Ascending aorta (tissue), 2 donors: ENCODE measurements at regions not wholly inside any gene's neighbourhood (a gene's known extent, or its start where the extent isn't known, plus 50 kb on each side); places are given as distances from the start of the nearest gene placed in this dataset.

Experiments
- DNase-seq, 2 donors: peaks; one replicate each; pipeline ENCODE4 v3.0.0-alpha.2; 2019; ENCODE audit warnings: low spot score in 2 of 2
- H3K27ac ChIP-seq, 2 donors: fragments of 200-600 bp; sonication (generic); one replicate each; pipeline ENCODE4 v1.5.1; 2016 to 2017; ENCODE audit warnings: mild to moderate bottlenecking in 1 of 2
- H3K27me3 ChIP-seq: fragments of 200-600 bp; sonication (generic); one replicate; pipeline ENCODE4 v1.5.1; 2017
- H3K36me3 ChIP-seq, 2 donors: fragments of 200-600 bp; sonication (generic); one replicate each; pipeline ENCODE4 v1.5.1; 2016
- H3K4me1 ChIP-seq, 2 donors: fragments of 200-600 bp; sonication (generic); one replicate each; pipeline ENCODE4 v1.5.1; 2016 to 2017; ENCODE audit warnings: mild to moderate bottlenecking in 1 of 2
- H3K4me3 ChIP-seq, 2 donors: fragments of 200-600 bp; sonication (generic); one replicate each; pipeline ENCODE4 v1.5.1; 2016 to 2017; ENCODE audit warnings: mild to moderate bottlenecking in 1 of 2
- H3K9me3 ChIP-seq, 2 donors: fragments of 200-600 bp; sonication (generic); one replicate each; pipeline ENCODE4 v1.5.1; 2016
- intact Hi-C: fragments of 100-400 bp; cut with DNase I; formaldehyde crosslinking; loops from one replicate; pipeline ENCODE4 v1.15.1; 2023
- TF ChIP-seq, protein P1 (sequence below), 3 experiments: fragments of 200-600 bp in 2 of 3; fragments of 450-650 bp in 1 of 3; sonication (generic) in 2 of 3; IDR thresholded peaks; one replicate each; pipeline ENCODE4 v1.5.1; 2016 to 2019; ENCODE audit warnings: antibody characterized with exemption in 3 of 3, mild to moderate bottlenecking in 1 of 3, moderate library complexity in 1 of 3

DNA sequence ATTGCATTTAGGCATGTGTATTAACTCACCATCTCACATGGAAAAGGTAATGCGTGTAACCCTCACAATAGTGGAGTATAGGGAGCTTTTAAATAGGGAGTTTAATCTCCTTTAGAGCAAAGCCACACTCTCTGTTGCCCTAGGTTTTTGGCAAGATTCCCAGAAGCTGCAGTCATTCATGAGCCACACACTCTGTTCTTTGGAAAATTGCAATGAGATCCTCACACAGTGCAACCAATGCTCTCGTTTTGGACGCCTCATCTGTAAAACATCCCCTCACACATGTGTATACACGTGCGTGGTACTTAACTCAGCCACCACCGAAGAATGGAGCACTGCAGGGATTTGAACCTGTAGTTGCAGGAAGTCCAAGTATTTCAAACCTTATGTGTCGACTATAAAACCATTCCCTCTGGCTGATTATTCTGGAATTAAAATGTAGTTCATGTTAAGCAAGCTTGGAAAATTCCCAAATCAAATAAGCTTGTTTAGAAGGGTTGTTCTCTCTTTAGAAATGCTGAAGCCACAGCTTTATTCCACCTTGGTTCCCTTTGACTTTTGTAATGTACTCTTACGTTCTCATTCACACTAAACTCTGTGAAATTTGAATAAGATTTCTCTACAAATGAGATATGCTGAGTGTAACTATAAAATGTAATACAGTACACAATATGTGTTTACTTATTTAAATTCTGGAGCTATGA, 489.8 kb upstream of the MANEA start:
- intact Hi-C loops, result no loop called here

DNA sequence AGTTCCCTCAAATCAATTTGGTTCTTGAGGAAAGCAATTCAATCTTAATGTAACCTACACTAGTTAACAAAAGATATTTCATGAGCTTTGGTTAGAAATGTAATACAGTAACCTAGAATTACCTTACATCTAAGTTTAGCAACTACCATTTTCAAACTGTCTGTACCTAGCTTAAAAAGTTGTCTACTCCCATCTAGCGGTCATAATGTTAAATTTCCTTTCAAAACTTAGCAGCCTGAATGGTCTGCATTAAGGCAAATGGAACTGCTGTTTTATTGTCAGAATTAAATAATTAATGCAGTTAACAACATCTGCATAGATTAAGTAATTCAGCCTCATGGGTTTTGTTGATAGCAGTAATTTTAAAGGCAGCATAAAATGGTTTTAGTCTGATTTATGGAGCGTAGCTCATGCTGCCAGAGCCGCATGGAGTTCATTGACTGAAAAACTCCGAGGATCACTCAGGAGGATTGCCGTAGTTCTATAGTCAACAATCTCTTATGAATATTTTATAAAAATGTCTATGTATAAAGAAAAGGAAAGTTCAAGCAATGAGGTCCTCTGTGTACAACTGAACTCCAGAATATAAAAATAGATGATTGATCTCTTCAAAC, 485.4 kb upstream of the MANEA start:
- intact Hi-C loops, result no loop called here
- Histone ChIP-seq H3K4me3 (peak overlapping the region in 1 of 2 donors; percentile 17), H3K4me1 (no peaks in the 10 kb centered on the region), H3K27me3 (no peaks in the 10 kb centered on the region), H3K36me3 (no peaks in the 10 kb centered on the region), H3K9me3 (no peaks in the 10 kb centered on the region), H3K27ac (no peak overlapping the region)
- TF ChIP-seq, protein P1, sequence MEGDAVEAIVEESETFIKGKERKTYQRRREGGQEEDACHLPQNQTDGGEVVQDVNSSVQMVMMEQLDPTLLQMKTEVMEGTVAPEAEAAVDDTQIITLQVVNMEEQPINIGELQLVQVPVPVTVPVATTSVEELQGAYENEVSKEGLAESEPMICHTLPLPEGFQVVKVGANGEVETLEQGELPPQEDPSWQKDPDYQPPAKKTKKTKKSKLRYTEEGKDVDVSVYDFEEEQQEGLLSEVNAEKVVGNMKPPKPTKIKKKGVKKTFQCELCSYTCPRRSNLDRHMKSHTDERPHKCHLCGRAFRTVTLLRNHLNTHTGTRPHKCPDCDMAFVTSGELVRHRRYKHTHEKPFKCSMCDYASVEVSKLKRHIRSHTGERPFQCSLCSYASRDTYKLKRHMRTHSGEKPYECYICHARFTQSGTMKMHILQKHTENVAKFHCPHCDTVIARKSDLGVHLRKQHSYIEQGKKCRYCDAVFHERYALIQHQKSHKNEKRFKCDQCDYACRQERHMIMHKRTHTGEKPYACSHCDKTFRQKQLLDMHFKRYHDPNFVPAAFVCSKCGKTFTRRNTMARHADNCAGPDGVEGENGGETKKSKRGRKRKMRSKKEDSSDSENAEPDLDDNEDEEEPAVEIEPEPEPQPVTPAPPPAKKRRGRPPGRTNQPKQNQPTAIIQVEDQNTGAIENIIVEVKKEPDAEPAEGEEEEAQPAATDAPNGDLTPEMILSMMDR (IDR thresholded peaks at IDR 0.05), result peak in 2 of 3 experiments; percentile 25 to 26
- DNase-seq, result no peak

More for the DNA sequence above, 489.8 kb upstream of the MANEA start:
- Histone ChIP-seq H3K36me3 (no peaks in the 10 kb centered on the region), H3K4me1 (no peaks in the 10 kb centered on the region), H3K4me3 (no peak overlapping the region), H3K27me3 (no peaks in the 10 kb centered on the region), H3K27ac (no peak overlapping the region), H3K9me3 (no peaks in the 10 kb centered on the region)
- DNase-seq, result no peak
- TF ChIP-seq, protein P1 (IDR thresholded peaks at IDR 0.05), result no peak

DNA sequence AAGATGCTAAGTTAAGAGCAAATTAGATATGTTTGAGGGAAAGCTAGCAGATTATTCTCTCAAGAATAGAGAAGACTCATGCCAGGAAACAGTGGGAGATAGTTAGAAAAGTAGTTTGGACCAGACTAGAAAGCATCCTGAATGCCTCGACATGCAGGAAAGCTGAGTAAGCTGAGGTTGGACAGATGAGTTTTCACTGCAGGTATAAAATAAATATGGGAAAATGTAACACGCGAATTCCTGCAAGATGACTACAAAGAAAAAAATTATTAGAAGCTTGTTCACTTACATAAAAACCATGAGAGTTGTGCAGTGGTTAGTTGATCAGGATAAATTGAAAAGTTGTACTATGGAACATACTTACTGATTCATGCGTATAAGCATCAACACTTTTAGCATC, 484.2 kb upstream of the MANEA start:
- Histone ChIP-seq H3K4me1 (no peaks in the 10 kb centered on the region), H3K27ac (no peak overlapping the region), H3K4me3 (no peak overlapping the region), H3K27me3 (no peaks in the 10 kb centered on the region), H3K36me3 (no peaks in the 10 kb centered on the region), H3K9me3 (no peaks in the 10 kb centered on the region)
- DNase-seq, result no peak
- TF ChIP-seq, protein P1 (IDR thresholded peaks at IDR 0.05), result no peak
- intact Hi-C loops, result no loop called here

DNA sequence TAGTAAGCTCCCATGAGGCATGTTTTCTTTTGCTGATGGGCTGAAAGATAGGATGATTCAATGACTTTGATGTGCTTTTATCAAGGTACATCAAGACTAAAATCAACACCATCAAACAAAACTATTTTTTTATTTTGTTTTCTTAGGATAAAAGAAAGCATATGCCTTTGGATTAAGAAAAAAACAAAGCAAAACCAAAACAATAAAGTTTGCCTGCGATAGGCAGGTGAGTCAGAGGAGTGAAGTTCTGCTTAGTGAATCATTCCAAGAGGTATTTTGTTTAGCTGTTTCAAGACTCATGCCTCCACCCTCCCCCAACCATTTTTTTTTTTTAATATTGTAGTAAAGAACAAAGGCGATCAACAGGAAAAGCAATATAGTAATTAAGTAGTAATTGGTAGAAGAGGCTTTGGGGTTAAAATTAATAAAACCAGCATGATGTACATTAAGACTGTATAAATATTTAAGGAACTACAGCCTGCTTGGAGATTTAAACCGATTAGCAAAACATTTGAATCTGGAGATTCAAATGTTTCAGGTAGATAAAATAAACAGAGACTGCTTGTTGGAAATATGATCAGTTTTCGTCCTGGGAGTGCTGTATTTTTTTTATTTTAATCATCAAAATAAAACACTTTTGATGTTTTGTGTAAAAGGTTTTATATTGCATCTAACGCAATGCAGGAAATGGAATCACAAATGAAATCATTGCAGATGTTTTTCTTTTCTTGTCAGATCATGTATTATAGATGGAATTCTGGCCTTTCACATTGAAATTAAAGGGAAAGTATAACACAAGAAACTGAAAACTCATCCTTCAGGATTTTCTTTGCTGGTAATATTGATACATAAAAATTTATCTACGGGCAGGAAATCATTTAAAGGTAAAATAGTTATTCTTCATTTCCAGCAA, 482.3 kb upstream of the MANEA start:
- TF ChIP-seq, protein P1 (IDR thresholded peaks at IDR 0.05), result no peak
- intact Hi-C loops, result no loop called here

DNA sequence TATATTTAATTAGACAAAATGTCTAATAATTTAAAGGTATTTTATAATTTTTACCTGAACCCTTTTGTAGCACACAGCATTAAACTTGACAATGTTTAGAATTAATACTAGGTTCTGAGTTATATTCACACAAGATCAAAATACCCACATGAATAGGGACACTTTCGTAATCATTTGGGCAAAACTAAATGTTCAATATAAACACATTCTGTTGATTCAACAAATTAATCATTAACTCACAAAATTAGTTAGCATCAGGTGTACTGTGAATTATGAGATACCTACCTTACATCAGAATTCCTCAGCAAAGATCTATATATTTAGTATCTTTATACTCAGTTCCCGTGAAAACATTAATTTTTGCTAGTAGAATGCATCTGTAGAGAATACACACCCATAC, 481.5 kb upstream of the MANEA start:
- Histone ChIP-seq H3K27me3 (no peaks in the 10 kb centered on the region), H3K4me1 (no peaks in the 10 kb centered on the region), H3K9me3 (no peaks in the 10 kb centered on the region), H3K4me3 (no peak overlapping the region), H3K27ac (no peak overlapping the region), H3K36me3 (no peaks in the 10 kb centered on the region)
- TF ChIP-seq, protein P1 (IDR thresholded peaks at IDR 0.05), result no peak
- DNase-seq, result no peak
- intact Hi-C loops, result no loop called here

More for the DNA sequence above, 482.3 kb upstream of the MANEA start:
- H3K9me3 ChIP-seq, result no peaks in the 10 kb centered on the region
- no peak for DNase-seq
- H3K36me3 ChIP-seq, result no peaks in the 10 kb centered on the region
- no peaks in the 10 kb centered on the region for H3K4me1 ChIP-seq
- H3K27me3 ChIP-seq, result no peaks in the 10 kb centered on the region
- H3K4me3 ChIP-seq, result no peak overlapping the region
- H3K27ac ChIP-seq, result no peak overlapping the region
